T-cell (primary cell): ENCODE measurements at regions not wholly inside any gene's neighbourhood (a gene's known extent, or its start where the extent isn't known, plus 50 kb on each side); places are given as distances from the start of the nearest gene placed in this dataset.
A peak's percentile ranks its signal among the peaks of the same experiment; 100 is the strongest.

Experiments
- ATAC-seq, 4 experiments: fragments of 200-7000 bp in 3 of 4; fragments of 150-1000 bp in 1 of 4; cut with Tn5 transposase; replicated peaks in 1 of 4; 1 replicate in 3 of 4; 2 replicates in 1 of 4; pipeline ENCODE4 v1.10.0; 2021; ENCODE audit warnings: moderate library complexity in 3 of 4, mild to moderate bottlenecking in 2 of 4, moderate number of reproducible peaks in 1 of 4
- CTCF ChIA-PET, 2 donors: fragments of 300-600 bp; sonication (Branson Sonifier 250); formaldehyde crosslinking; loops; one replicate each; lab custom pipeline; 2022; ENCODE audit warnings: antibody characterized with exemption in 2 of 2; lab: Charles Lee
- POLR2A ChIA-PET, 2 donors: fragments of 300-600 bp; sonication (Branson Sonifier 250); formaldehyde crosslinking; loops; one replicate each; lab custom pipeline; 2022; ENCODE audit warnings: antibody characterized with exemption in 2 of 2; lab: Charles Lee
- DNase-seq, 35 experiments: peaks; one replicate each; pipeline versions ENCODE4 v3.0.0 to v3.0.0-alpha.2; 2013 to 2023
- H3K27ac ChIP-seq: one replicate; pipeline ENCODE4 v1.5.1; 2013; ENCODE audit warnings: low read length
- H3K27me3 ChIP-seq, 2 experiments: replicated peaks in 1 of 2; 1 replicate in 1 of 2; 2 replicates in 1 of 2; pipeline versions ENCODE4 v1.6.1 to v1.7.0; 2013; ENCODE audit warnings: low read length in 1 of 2, mixed read lengths in 1 of 2; ENCODE audit not compliant: control insufficient read depth in 2 of 2, insufficient read depth in 2 of 2; ENCODE audit errors: extremely low read depth in 1 of 2
- H3K36me3 ChIP-seq, 2 donors: 1 replicate in 1 of 2; 2 replicates in 1 of 2; pipeline versions ENCODE4 v1.6.1 to v1.7.0; 2013; ENCODE audit warnings: low read length in 1 of 2; ENCODE audit not compliant: control insufficient read depth in 2 of 2, insufficient read depth in 1 of 2; ENCODE audit errors: extremely low read depth in 1 of 2
- H3K4me1 ChIP-seq, 2 experiments: 1 replicate in 1 of 2; 2 replicates in 1 of 2; pipeline versions ENCODE4 v1.6.1 to v1.7.0; 2013; ENCODE audit warnings: low read length in 2 of 2, mixed read lengths in 1 of 2; ENCODE audit not compliant: insufficient read depth in 2 of 2, control insufficient read depth in 1 of 2; ENCODE audit errors: extremely low read depth in 1 of 2
- H3K4me3 ChIP-seq, 2 donors: 1 replicate in 1 of 2; 2 replicates in 1 of 2; pipeline versions ENCODE4 v1.5.1 to v1.7.0; 2013; ENCODE audit warnings: mild to moderate bottlenecking in 2 of 2, low read length in 1 of 2, moderate library complexity in 1 of 2; ENCODE audit not compliant: control insufficient read depth in 1 of 2; ENCODE audit errors: extremely low read depth in 1 of 2
- H3K9me3 ChIP-seq: 2 replicates; pipeline ENCODE4 v1.7.0; 2013
- H3K27ac Mint-ChIP-seq, 2 donors: one replicate each; pipeline ENCODE4 v1.8.0; 2020 to 2021; ENCODE audit warnings: mild to moderate bottlenecking in 2 of 2, mixed read lengths in 2 of 2
- H3K27me3 Mint-ChIP-seq, 2 donors: one replicate each; pipeline ENCODE4 v1.8.0; 2021 to 2022; ENCODE audit warnings: mixed read lengths in 2 of 2
- H3K36me3 Mint-ChIP-seq: one replicate; pipeline ENCODE4 v1.8.0; 2021; ENCODE audit warnings: mixed read lengths
- H3K4me1 Mint-ChIP-seq, 3 donors: one replicate each; pipeline ENCODE4 v1.8.0; 2020 to 2022; ENCODE audit warnings: mixed read lengths in 3 of 3, mild to moderate bottlenecking in 1 of 3
- H3K4me3 Mint-ChIP-seq, 3 donors: one replicate each; pipeline ENCODE4 v1.8.0; 2020 to 2022; ENCODE audit warnings: mild to moderate bottlenecking in 3 of 3, mixed read lengths in 3 of 3, moderate library complexity in 3 of 3
- H3K9me3 Mint-ChIP-seq, 3 donors: one replicate each; pipeline ENCODE4 v1.8.0; 2020 to 2022; ENCODE audit warnings: mixed read lengths in 3 of 3
- WGBS: methylation state at CpG from one replicate; pipeline ENCODE4 v1.1.5; 2013; ENCODE audit warnings: missing lambda C conversion rate; ENCODE audit not compliant: insufficient coverage; 5-methylcytosine and 5-hydroxymethylcytosine counted together

DNA sequence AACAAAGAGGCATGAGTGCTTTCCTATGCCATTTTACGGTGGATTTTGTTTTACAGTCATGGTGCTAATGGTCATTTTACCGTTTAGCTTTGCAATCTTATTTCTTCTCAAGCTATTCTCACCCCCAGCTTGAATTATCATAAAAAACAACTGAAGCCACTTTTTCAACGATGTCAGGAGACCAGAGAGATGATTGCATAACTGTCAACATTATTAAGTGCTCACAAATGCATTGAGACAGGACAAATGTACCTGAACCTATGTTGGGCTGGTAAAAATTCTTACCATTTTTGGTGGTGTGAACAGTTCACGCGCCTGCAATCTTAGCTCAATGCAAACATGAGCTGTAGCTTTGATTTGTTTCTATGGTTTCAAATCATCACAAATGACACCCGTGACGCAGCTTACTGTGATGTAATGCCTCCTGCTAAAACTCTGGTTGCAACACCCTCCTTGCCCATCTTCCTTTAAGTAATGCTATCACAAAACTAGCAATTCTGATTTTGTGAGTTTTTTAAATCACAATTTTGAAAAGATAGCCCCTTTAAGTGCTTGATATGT is 104.4 kb downstream of the UCHL5 start:
- no peaks in the 10 kb centered on the region for H3K27me3 Mint-ChIP-seq
- Histone ChIP-seq H3K4me1 (no peaks in the 10 kb centered on the region), H3K27me3 (no peaks in the 10 kb centered on the region), H3K27ac (no peak overlapping the region), H3K4me3 (no peak overlapping the region), H3K36me3 (no peaks in the 10 kb centered on the region), H3K9me3 (no peaks in the 10 kb centered on the region)
- no peak overlapping the region for H3K27ac Mint-ChIP-seq
- peaks cover 29% of the 10 kb centered on the region for H3K36me3 Mint-ChIP-seq
- 82% methylated on average over 6 of the region's 7 CpGs for WGBS
- ATAC-seq (no peak), DNase-seq (peak in 9 of 35 experiments; percentile 0 to 37 (median 4))
- POLR2A ChIA-PET, result no interaction called here
- no peak overlapping the region for H3K4me3 Mint-ChIP-seq
- no peaks in the 10 kb centered on the region for H3K4me1 Mint-ChIP-seq
- H3K9me3 Mint-ChIP-seq, result no peaks in the 10 kb centered on the region
- CTCF ChIA-PET, result no interaction called here

DNA sequence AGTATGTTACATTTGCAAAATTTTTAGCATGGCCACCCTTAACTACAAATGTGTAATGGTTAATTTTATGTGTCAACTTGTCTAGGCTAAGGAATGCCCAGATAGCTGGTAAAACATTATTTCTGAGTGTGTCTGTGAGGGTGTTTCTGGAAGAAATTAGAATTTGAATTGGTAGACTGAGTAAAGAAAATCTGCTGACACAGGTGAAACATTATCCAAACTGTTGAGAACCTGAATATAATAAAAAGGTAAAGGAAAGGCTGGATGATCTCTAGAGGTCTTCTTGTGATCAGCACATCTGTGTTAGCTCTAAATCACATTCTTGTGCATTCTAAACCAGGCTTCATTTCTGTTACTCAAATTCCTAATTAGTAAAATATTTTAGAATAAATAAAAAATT is 100.8 kb downstream of the UCHL5 start:
- peaks cover 28% of the 10 kb centered on the region for H3K36me3 Mint-ChIP-seq
- H3K27me3 ChIP-seq, result no peaks in the 10 kb centered on the region
- H3K36me3 ChIP-seq, result no peaks in the 10 kb centered on the region
- H3K4me1 ChIP-seq, result peaks cover 0 to 2% of the 10 kb centered on the region in 2 experiments
- no peaks in the 10 kb centered on the region for H3K9me3 Mint-ChIP-seq
- H3K4me3 Mint-ChIP-seq, result no peak overlapping the region
- no peak overlapping the region for H3K4me3 ChIP-seq
- no peaks in the 10 kb centered on the region for H3K27me3 Mint-ChIP-seq
- no peak overlapping the region for H3K27ac Mint-ChIP-seq
- no peak overlapping the region for H3K27ac ChIP-seq
- ChIA-PET CTCF (interaction anchor here in 1 of 2 donors (0.7 kb wide), 1 partner anchor 126 kb away, joined by 4 read pairs; no protein-coding TSS in a partner anchor), POLR2A (no interaction called here)
- ATAC-seq, result no peak
- H3K9me3 ChIP-seq, result no peaks in the 10 kb centered on the region
- no peak for DNase-seq
- H3K4me1 Mint-ChIP-seq, result peaks cover 0 to 4% (median 0%) of the 10 kb centered on the region in 3 donors

DNA sequence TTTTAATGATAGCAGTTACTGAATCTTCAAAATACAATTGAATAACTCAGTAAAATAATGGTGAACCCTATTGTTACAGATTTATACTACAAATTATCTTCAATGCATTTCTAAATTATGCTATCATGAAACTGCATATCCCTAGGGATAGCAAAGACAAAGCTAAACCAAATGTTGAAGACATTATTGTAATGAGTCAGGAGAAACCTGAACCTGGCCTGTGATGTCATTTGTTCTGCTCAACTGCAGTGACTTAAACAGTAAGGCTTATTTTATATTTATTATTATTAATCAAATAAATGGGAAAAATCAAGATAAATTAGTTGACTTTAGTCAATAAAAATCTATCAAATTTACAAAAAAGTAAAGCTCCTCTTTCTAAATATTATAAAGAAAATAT is 100.3 kb downstream of the UCHL5 start:
- H3K4me1 ChIP-seq, result peaks cover 0 to 2% of the 10 kb centered on the region in 2 experiments
- no peaks in the 10 kb centered on the region for H3K9me3 Mint-ChIP-seq
- H3K27ac Mint-ChIP-seq, result no peak overlapping the region
- no peak overlapping the region for H3K4me3 ChIP-seq
- H3K27ac ChIP-seq, result no peak overlapping the region
- ATAC-seq (no peak), DNase-seq (no peak)
- no peaks in the 10 kb centered on the region for H3K27me3 ChIP-seq
- H3K4me3 Mint-ChIP-seq, result no peak overlapping the region
- no peaks in the 10 kb centered on the region for H3K27me3 Mint-ChIP-seq
- peaks cover 0 to 4% (median 0%) of the 10 kb centered on the region in 3 donors for H3K4me1 Mint-ChIP-seq
- ChIA-PET CTCF (no interaction called here), POLR2A (no interaction called here)
- H3K9me3 ChIP-seq, result no peaks in the 10 kb centered on the region
- H3K36me3 Mint-ChIP-seq, result peaks cover 26% of the 10 kb centered on the region
- H3K36me3 ChIP-seq, result no peaks in the 10 kb centered on the region

DNA sequence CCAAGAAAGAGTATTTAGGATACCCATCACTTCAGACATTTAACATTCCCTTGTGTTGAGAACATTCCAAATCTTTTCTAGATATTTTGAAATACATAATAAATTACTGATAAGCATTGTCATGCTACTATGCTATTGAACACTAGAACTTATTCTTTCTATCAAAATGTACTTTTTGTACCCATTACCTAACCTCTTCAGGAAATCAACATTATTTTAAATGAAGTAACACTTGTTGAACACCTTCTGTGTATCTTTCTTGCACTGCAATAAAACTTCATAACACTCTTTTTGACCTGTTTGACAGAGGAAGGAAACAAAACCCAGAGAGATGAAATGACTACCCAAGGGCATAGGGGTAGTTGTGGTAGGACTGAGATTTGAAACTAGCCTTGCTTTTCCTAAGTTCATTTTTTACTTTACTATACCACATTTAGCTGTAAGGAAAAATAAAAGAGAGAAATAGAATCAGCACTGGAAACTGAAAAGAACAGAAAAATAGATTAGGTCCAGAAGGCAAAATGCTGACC is 99.4 kb downstream of the UCHL5 start:
- Mint-ChIP-seq H3K4me1 (peaks cover 0 to 4% (median 0%) of the 10 kb centered on the region in 3 donors), H3K27ac (no peak overlapping the region), H3K4me3 (no peak overlapping the region), H3K27me3 (no peaks in the 10 kb centered on the region), H3K9me3 (no peaks in the 10 kb centered on the region), H3K36me3 (peaks cover 24% of the 10 kb centered on the region)
- Histone ChIP-seq H3K9me3 (no peaks in the 10 kb centered on the region), H3K27ac (no peak overlapping the region), H3K36me3 (no peaks in the 10 kb centered on the region), H3K27me3 (no peaks in the 10 kb centered on the region), H3K4me1 (peaks cover 0 to 2% of the 10 kb centered on the region in 2 experiments), H3K4me3 (no peak overlapping the region)
- DNase-seq (no peak), ATAC-seq (no peak)
- ChIA-PET CTCF (no interaction called here), POLR2A (no interaction called here)
